ENCODE measurements at regions not wholly inside any gene's neighbourhood (a gene's known extent, or its start where the extent isn't known, plus 50 kb on each side); places are given as distances from the start of the nearest gene placed in this dataset.

GRCh38 chr2:235138339-235138738, 186.5 kb downstream of the SH3BP4 start:
- TF ChIP-seq CTCF (IDR thresholded peaks at IDR 0.05), result no peak
- TF ChIP-seq USF2 (IDR thresholded peaks at IDR 0.05), result no peak
- no peak for TF ChIP-seq EP300 (IDR thresholded peaks at IDR 0.05)
